Chondrocyte (in vitro differentiated cells): ENCODE measurements at regions not wholly inside any gene's neighbourhood (a gene's known extent, or its start where the extent isn't known, plus 50 kb on each side); places are given as distances from the start of the nearest gene placed in this dataset.

ENCODE experiments used
- DNase-seq: peaks from one replicate; pipeline ENCODE4 v3.0.0; 2021; ENCODE audit warnings: mixed read lengths, low spot score
- H3K27ac Mint-ChIP-seq: one replicate; pipeline ENCODE4 v1.8.0; 2021; ENCODE audit warnings: mild to moderate bottlenecking, moderate library complexity, mixed read lengths; ENCODE audit not compliant: unreplicated experiment
- H3K27me3 Mint-ChIP-seq: 2 replicates; pipeline ENCODE4 v1.8.0; 2021; ENCODE audit warnings: low read depth, mixed read lengths
- H3K36me3 Mint-ChIP-seq: 2 replicates; pipeline ENCODE4 v1.8.0; 2021; ENCODE audit warnings: low read depth, mixed read lengths
- H3K4me1 Mint-ChIP-seq: 2 replicates; pipeline ENCODE4 v1.8.0; 2021; ENCODE audit warnings: low read depth, mild to moderate bottlenecking, mixed read lengths
- H3K4me3 Mint-ChIP-seq: one replicate; pipeline ENCODE4 v1.8.0; 2021; ENCODE audit warnings: mild to moderate bottlenecking, moderate library complexity, mixed read lengths; ENCODE audit not compliant: unreplicated experiment
- H3K9me3 Mint-ChIP-seq: 2 replicates; pipeline ENCODE4 v1.8.0; 2021; ENCODE audit warnings: low read depth, mixed read lengths
- CTCF ChIP-seq: fragments of 200-600 bp; sonication (generic); IDR thresholded peaks from 2 replicates; pipeline ENCODE4 v1.5.0; 2021; ENCODE audit warnings: antibody characterized with exemption, mild to moderate bottlenecking, moderate library complexity

- H3K27ac Mint-ChIP-seq = no peak overlapping the region
- H3K27me3 Mint-ChIP-seq = peaks cover 48% of the 10 kb centered on the region
- no peak for TF ChIP-seq CTCF
- H3K9me3 Mint-ChIP-seq = no peaks in the 10 kb centered on the region
- peak overlapping the region; percentile 53 for H3K4me3 Mint-ChIP-seq
- no peaks in the 10 kb centered on the region for H3K36me3 Mint-ChIP-seq
- DNase-seq = no peak
- peaks cover 11% of the 10 kb centered on the region for H3K4me1 Mint-ChIP-seq
Measured at GRCh38 chr10:42933448-42934340, 143.2 kb upstream of the RET start.

- no peak for TF ChIP-seq CTCF
- Mint-ChIP-seq H3K4me1 (peaks cover 11% of the 10 kb centered on the region), H3K9me3 (no peaks in the 10 kb centered on the region), H3K27me3 (peaks cover 48% of the 10 kb centered on the region), H3K4me3 (no peak overlapping the region), H3K36me3 (no peaks in the 10 kb centered on the region), H3K27ac (no peak overlapping the region)
- DNase-seq = no peak
Measured at GRCh38 chr10:42934351-42934811, 142.5 kb upstream of the RET start.

GRCh38 chr10:42934842-42935241 lies 142.0 kb upstream of the RET start:
- peaks cover 51% of the 10 kb centered on the region for H3K27me3 Mint-ChIP-seq
- H3K4me3 Mint-ChIP-seq = no peak overlapping the region
- no peaks in the 10 kb centered on the region for H3K36me3 Mint-ChIP-seq
- H3K9me3 Mint-ChIP-seq = no peaks in the 10 kb centered on the region
- no peak for TF ChIP-seq CTCF
- H3K27ac Mint-ChIP-seq = no peak overlapping the region
- H3K4me1 Mint-ChIP-seq = peaks cover 11% of the 10 kb centered on the region
- no peak for DNase-seq

GRCh38 chr10:42935466-42935865 lies 141.4 kb upstream of the RET start:
- H3K4me3 Mint-ChIP-seq = no peak overlapping the region
- H3K27ac Mint-ChIP-seq = no peak overlapping the region
- peaks cover 11% of the 10 kb centered on the region for H3K4me1 Mint-ChIP-seq
- DNase-seq = no peak
- peaks cover 51% of the 10 kb centered on the region for H3K27me3 Mint-ChIP-seq
- no peaks in the 10 kb centered on the region for H3K9me3 Mint-ChIP-seq
- no peaks in the 10 kb centered on the region for H3K36me3 Mint-ChIP-seq
- no peak for TF ChIP-seq CTCF

GRCh38 chr10:42936580-42936979 lies 140.3 kb upstream of the RET start:
- TF ChIP-seq CTCF = no peak
- peaks cover 11% of the 10 kb centered on the region for H3K4me1 Mint-ChIP-seq
- no peaks in the 10 kb centered on the region for H3K9me3 Mint-ChIP-seq
- no peak for DNase-seq
- H3K27me3 Mint-ChIP-seq = peaks cover 44% of the 10 kb centered on the region
- no peaks in the 10 kb centered on the region for H3K36me3 Mint-ChIP-seq
- no peak overlapping the region for H3K4me3 Mint-ChIP-seq
- H3K27ac Mint-ChIP-seq = no peak overlapping the region
